NCI-H2171 treated with DMSO at 0.1 percent for 48 hours (cell line): ENCODE measurements at regions not wholly inside any gene's neighbourhood (a gene's known extent, or its start where the extent isn't known, plus 50 kb on each side); places are given as distances from the start of the nearest gene placed in this dataset.
"Not testable (repeated sequence)": the region's sequence is repeated elsewhere in the genome, so short reads cannot be mapped to it uniquely, and the experiment has no call there.

Experiments used
- DNase-seq: peaks from one replicate; lab custom pipeline; 2025; lab: John Stamatoyannopoulos, UW

GRCh38 chr1:60916906-60917305 lies 165.5 kb upstream of the NFIA start:
- peak; percentile 95 for DNase-seq

- peak; percentile 72 for DNase-seq
These were observed 166.2 kb upstream of the NFIA start for GRCh38 chr1:60916199-60916598.

- DNase-seq: no peak
These were observed 166.9 kb upstream of the NFIA start for GRCh38 chr1:60915441-60915840.

GRCh38 chr1:60914982-60915381 lies 167.4 kb upstream of the NFIA start:
- no peak for DNase-seq

- DNase-seq: not testable (repeated sequence)
These were observed 168.7 kb upstream of the NFIA start for GRCh38 chr1:60913708-60914107.

GRCh38 chr1:60913039-60913438 lies 169.3 kb upstream of the NFIA start:
- no peak for DNase-seq

- DNase-seq: peak; percentile 100
These were observed 170.2 kb upstream of the NFIA start for GRCh38 chr1:60911966-60912697.

- no peak for DNase-seq
These were observed 174.2 kb upstream of the NFIA start for GRCh38 chr1:60908159-60908558.

GRCh38 chr1:60906526-60906925 lies 175.8 kb upstream of the NFIA start:
- DNase-seq: no peak

GRCh38 chr1:60906039-60906438 lies 176.3 kb upstream of the NFIA start:
- DNase-seq: no peak

- peak; percentile 84 for DNase-seq
These were observed 178.1 kb upstream of the NFIA start for GRCh38 chr1:60904099-60904851.

- peak; percentile 99 for DNase-seq
These were observed 178.8 kb upstream of the NFIA start for GRCh38 chr1:60903591-60903990.

- no peak for DNase-seq
These were observed 182.9 kb upstream of the NFIA start for GRCh38 chr1:60899464-60899863.

- DNase-seq: no peak
These were observed 183.4 kb upstream of the NFIA start for GRCh38 chr1:60898987-60899386.

GRCh38 chr1:60898413-60898812 lies 183.9 kb upstream of the NFIA start:
- peak; percentile 56 for DNase-seq

GRCh38 chr1:60896701-60897363 lies 185.5 kb upstream of the NFIA start:
- DNase-seq: no peak

GRCh38 chr1:60895701-60896100 lies 186.7 kb upstream of the NFIA start:
- DNase-seq: peak; percentile 95

- no peak for DNase-seq
These were observed 187.1 kb upstream of the NFIA start for GRCh38 chr1:60895252-60895651.

GRCh38 chr1:60894741-60895140 lies 187.6 kb upstream of the NFIA start:
- DNase-seq: no peak

GRCh38 chr1:60894130-60894529 lies 188.2 kb upstream of the NFIA start:
- peak; percentile 90 for DNase-seq

- peak; percentile 97 for DNase-seq
These were observed 189.0 kb upstream of the NFIA start for GRCh38 chr1:60893136-60893930.

- no peak for DNase-seq
These were observed 190.6 kb upstream of the NFIA start for GRCh38 chr1:60891765-60892164.
